ENCODE measurements at regions not wholly inside any gene's neighbourhood (a gene's known extent, or its start where the extent isn't known, plus 50 kb on each side); places are given as distances from the start of the nearest gene placed in this dataset.

- no peaks in the 10 kb centered on the region for H4K20me1 ChIP-seq (ENCODE audit: insufficient read depth, low read length)
- CTCF ChIA-PET (ENCODE audit: unreplicated experiment), result no interaction called here
- no peaks in the 10 kb centered on the region for H3K9me2 ChIP-seq (ENCODE audit: insufficient read depth, low read length)
- no peaks in the 10 kb centered on the region for H3K9me3 ChIP-seq (ENCODE audit: low read length)
- H3K27ac ChIP-seq (ENCODE audit: low read depth, low read length, poor library complexity, severe bottlenecking), result no peak overlapping the region
- H2AFZ ChIP-seq (ENCODE audit: low read length), result no peak overlapping the region
- BruUV-seq (replicated peaks), result no TSS peak
- no peaks in the 10 kb centered on the region for H3K36me3 ChIP-seq (ENCODE audit: insufficient read depth, low read length)
- TF ChIP-seq EZH2phosphoT487 (IDR thresholded peaks at IDR 0.05; ENCODE audit: borderline replicate concordance, low read depth, low read length) (no peak), CTCF (conservative IDR thresholded peaks at IDR 0.05; ENCODE audit: low read length) (no peak)
- no peaks in the 10 kb centered on the region for H3K79me2 ChIP-seq (ENCODE audit: insufficient read depth, low read depth, low read length)
- H3K4me3 ChIP-seq (ENCODE audit: low read depth, low read length, poor library complexity, severe bottlenecking), result no peak overlapping the region
- no peak for DNase-seq (ENCODE audit: low spot score)
- intact Hi-C loops (cut with micrococcal nuclease; ENCODE audit: unreplicated experiment), result no loop called here
- no peaks in the 10 kb centered on the region for H3K4me1 ChIP-seq (ENCODE audit: insufficient read depth, low read length, poor library complexity, severe bottlenecking)
- H3K4me2 ChIP-seq (ENCODE audit: low read length), result no peak overlapping the region
- POLR2A ChIA-PET, result no interaction called here
These were observed 235.4 kb downstream of the DMRT2 start for GRCh38 chr9:1285526-1285925.

- CTCF ChIA-PET (ENCODE audit: unreplicated experiment), result no interaction called here
- H3K27ac ChIP-seq (ENCODE audit: low read depth, low read length, poor library complexity, severe bottlenecking), result no peak overlapping the region
- no peak for TF ChIP-seq CTCF (conservative IDR thresholded peaks at IDR 0.05; ENCODE audit: low read length)
- TF ChIP-seq EZH2phosphoT487 (IDR thresholded peaks at IDR 0.05; ENCODE audit: borderline replicate concordance, low read depth, low read length), result no peak
These were observed 242.2 kb downstream of the DMRT2 start for GRCh38 chr9:1292384-1292783.

GRCh38 chr9:1294641-1295258 lies 244.6 kb downstream of the DMRT2 start:
- CTCF ChIA-PET (ENCODE audit: unreplicated experiment), result no interaction called here
- H3K27ac ChIP-seq (ENCODE audit: low read depth, low read length, poor library complexity, severe bottlenecking), result no peak overlapping the region

More at GRCh38 chr9:1292384-1292783, 242.2 kb downstream of the DMRT2 start:
- H2AFZ ChIP-seq (ENCODE audit: low read length), result no peak overlapping the region
- no peaks in the 10 kb centered on the region for H3K9me3 ChIP-seq (ENCODE audit: low read length)
- no peaks in the 10 kb centered on the region for H4K20me1 ChIP-seq (ENCODE audit: insufficient read depth, low read length)
- POLR2A ChIA-PET, result no interaction called here
- no peak overlapping the region for H3K4me3 ChIP-seq (ENCODE audit: low read depth, low read length, poor library complexity, severe bottlenecking)
- DNase-seq (ENCODE audit: low spot score), result no peak
- H3K9me2 ChIP-seq (ENCODE audit: insufficient read depth, low read length), result no peaks in the 10 kb centered on the region
- no peak overlapping the region for H3K4me2 ChIP-seq (ENCODE audit: low read length)
- BruUV-seq (replicated peaks), result no TSS peak
- H3K4me1 ChIP-seq (ENCODE audit: insufficient read depth, low read length, poor library complexity, severe bottlenecking), result no peaks in the 10 kb centered on the region
- intact Hi-C loops (cut with micrococcal nuclease; ENCODE audit: unreplicated experiment), result no loop called here
- no peaks in the 10 kb centered on the region for H3K36me3 ChIP-seq (ENCODE audit: insufficient read depth, low read length)
- H3K79me2 ChIP-seq (ENCODE audit: insufficient read depth, low read depth, low read length), result no peaks in the 10 kb centered on the region

More at GRCh38 chr9:1294641-1295258, 244.6 kb downstream of the DMRT2 start:
- TF ChIP-seq EZH2phosphoT487 (IDR thresholded peaks at IDR 0.05; ENCODE audit: borderline replicate concordance, low read depth, low read length) (no peak), CTCF (conservative IDR thresholded peaks at IDR 0.05; ENCODE audit: low read length) (no peak)
- H3K4me2 ChIP-seq (ENCODE audit: low read length), result no peak overlapping the region
- H3K79me2 ChIP-seq (ENCODE audit: insufficient read depth, low read depth, low read length), result no peaks in the 10 kb centered on the region
- intact Hi-C loops (cut with micrococcal nuclease; ENCODE audit: unreplicated experiment), result no loop called here
- POLR2A ChIA-PET, result no interaction called here
- BruUV-seq (replicated peaks), result no TSS peak
- no peaks in the 10 kb centered on the region for H3K4me1 ChIP-seq (ENCODE audit: insufficient read depth, low read length, poor library complexity, severe bottlenecking)
- no peak overlapping the region for H2AFZ ChIP-seq (ENCODE audit: low read length)
- no peak for DNase-seq (ENCODE audit: low spot score)
- H3K4me3 ChIP-seq (ENCODE audit: low read depth, low read length, poor library complexity, severe bottlenecking), result no peak overlapping the region
- H4K20me1 ChIP-seq (ENCODE audit: insufficient read depth, low read length), result no peaks in the 10 kb centered on the region
- H3K9me3 ChIP-seq (ENCODE audit: low read length), result no peaks in the 10 kb centered on the region
- no peaks in the 10 kb centered on the region for H3K9me2 ChIP-seq (ENCODE audit: insufficient read depth, low read length)
- H3K36me3 ChIP-seq (ENCODE audit: insufficient read depth, low read length), result no peaks in the 10 kb centered on the region

Data from OCI-LY7 (cell line).